Panc1 (cell line): ENCODE measurements at regions not wholly inside any gene's neighbourhood (a gene's known extent, or its start where the extent isn't known, plus 50 kb on each side); places are given as distances from the start of the nearest gene placed in this dataset.

ENCODE experiments used
- ATAC-seq: fragments of 200-7000 bp; cut with Tn5 transposase; 2 replicates; pipeline ENCODE4 v1.9.1; 2020; ENCODE audit warnings: mild to moderate bottlenecking, moderate library complexity
- BruUV-seq: library from RNA; stranded (reverse); fragments of 400-500 nt; replicated peaks from 2 replicates; lab custom pipeline; 2021; lab: Mats Ljungman, UMichigan
- CTCF ChIA-PET: fragments of 300-600 bp; sonication (Branson Sonifier 250); formaldehyde crosslinking; loops from one replicate; lab custom pipeline; 2022; ENCODE audit warnings: antibody characterized with exemption; lab: Charles Lee
- POLR2A ChIA-PET: fragments of 300-600 bp; sonication (Branson Sonifier 250); formaldehyde crosslinking; loops from one replicate; lab custom pipeline; 2022; ENCODE audit warnings: antibody characterized with exemption; lab: Charles Lee
- DNase-seq: peaks from one replicate; pipeline ENCODE4 v3.0.0-alpha.2; 2010; ENCODE audit warnings: low read depth, low spot score
- H3K27ac ChIP-seq: 2 replicates; pipeline ENCODE4 v1.5.1; 2011; ENCODE audit warnings: mild to moderate bottlenecking, low read length, inconsistent platforms
- H3K27me3 ChIP-seq: fragments of 200-500 bp; sonication (Bioruptor generic); 2 replicates; pipeline ENCODE4 v1.6.0; 2014; ENCODE audit warnings: low read length, inconsistent platforms; ENCODE audit not compliant: control insufficient read depth, insufficient read depth
- H3K36me3 ChIP-seq: fragments of 200-500 bp; sonication (Bioruptor generic); 2 replicates; pipeline ENCODE4 v1.5.1; 2014; ENCODE audit warnings: inconsistent platforms, mild to moderate bottlenecking, low read length, moderate library complexity; ENCODE audit not compliant: control insufficient read depth, insufficient read depth
- H3K4me1 ChIP-seq: 2 replicates; pipeline ENCODE4 v1.5.1; 2011; ENCODE audit warnings: inconsistent platforms, mild to moderate bottlenecking, low read length, moderate library complexity; ENCODE audit not compliant: control insufficient read depth, insufficient read depth
- H3K4me3 ChIP-seq, 2 experiments: 2 replicates each; pipeline ENCODE4 v1.5.1; 2011 to 2012; ENCODE audit warnings: low read depth in 2 of 2, low read length in 2 of 2, mild to moderate bottlenecking in 2 of 2, inconsistent platforms in 1 of 2, moderate library complexity in 1 of 2
- H3K9me3 ChIP-seq: fragments of 200-500 bp; sonication (Bioruptor generic); 2 replicates; pipeline ENCODE4 v1.5.1; 2014; ENCODE audit warnings: low read depth, mild to moderate bottlenecking, inconsistent platforms, low read length, moderate library complexity; ENCODE audit not compliant: control insufficient read depth, insufficient read depth
- CTCF ChIP-seq: fragments of 450-650 bp; IDR thresholded peaks from 2 replicates; pipeline ENCODE4 v1.5.1; 2017; ENCODE audit warnings: mild to moderate bottlenecking
- POLR2AphosphoS5 ChIP-seq: IDR thresholded peaks from 2 replicates; pipeline ENCODE4 v1.6.1; 2012; ENCODE audit warnings: mild to moderate bottlenecking, low read depth, low read length, moderate library complexity
- REST ChIP-seq, 2 experiments: IDR thresholded peaks; 2 replicates each; pipeline ENCODE4 v1.6.1; 2011 to 2012; ENCODE audit warnings: low read depth in 2 of 2, control low read depth in 1 of 2, low read length in 1 of 2, mild to moderate bottlenecking in 1 of 2, moderate library complexity in 1 of 2; ENCODE audit not compliant: insufficient read depth in 1 of 2
- SIN3A ChIP-seq: IDR thresholded peaks from 2 replicates; pipeline ENCODE4 v1.6.1; 2012; ENCODE audit warnings: low read depth, mild to moderate bottlenecking, low read length, moderate library complexity, borderline replicate concordance; ENCODE audit not compliant: insufficient read depth
- TCF7L2 ChIP-seq: IDR thresholded peaks from 2 replicates; pipeline ENCODE4 v1.6.1; 2011; ENCODE audit warnings: mild to moderate bottlenecking, low read depth, low read length, inconsistent platforms
- in situ Hi-C: cut with HindIII; loops from 2 replicates; pipeline ENCODE4 v1.10.0; 2016; ENCODE audit warnings: low sequenced_read_pairs, low pct_unique_long_range_greater_than_20kb
- intact Hi-C: fragments of 100-400 bp; cut with micrococcal nuclease; formaldehyde crosslinking; loops from one replicate; pipeline ENCODE4 v1.10.0; 2022; ENCODE audit not compliant: unreplicated experiment

GRCh38 chr7:25944777-25945515 is 207.1 kb upstream of the NFE2L3 start:
- TF ChIP-seq TCF7L2 (no peak), SIN3A (no peak), REST (IDR thresholded peaks at IDR 0.05; ENCODE audit: insufficient read depth in 1 of 2, low read depth in 2 of 2, low read length in 1 of 2) (no peak), CTCF (no peak), POLR2AphosphoS5 (no peak)
- Histone ChIP-seq H3K27me3 (peaks cover 26% of the 10 kb centered on the region), H3K9me3 (no peaks in the 10 kb centered on the region), H3K36me3 (no peaks in the 10 kb centered on the region), H3K27ac (no peak overlapping the region), H3K4me1 (peaks cover 1% of the 10 kb centered on the region; the same call in 1 of the 2 replicates), H3K4me3 (no peak overlapping the region)
- ChIA-PET CTCF (no interaction called here), POLR2A (no interaction called here)
- ATAC-seq (no peak), DNase-seq (no peak)
- in situ Hi-C loops = no loop called here
- intact Hi-C loops = no loop called here
- BruUV-seq = no TSS peak

DNA sequence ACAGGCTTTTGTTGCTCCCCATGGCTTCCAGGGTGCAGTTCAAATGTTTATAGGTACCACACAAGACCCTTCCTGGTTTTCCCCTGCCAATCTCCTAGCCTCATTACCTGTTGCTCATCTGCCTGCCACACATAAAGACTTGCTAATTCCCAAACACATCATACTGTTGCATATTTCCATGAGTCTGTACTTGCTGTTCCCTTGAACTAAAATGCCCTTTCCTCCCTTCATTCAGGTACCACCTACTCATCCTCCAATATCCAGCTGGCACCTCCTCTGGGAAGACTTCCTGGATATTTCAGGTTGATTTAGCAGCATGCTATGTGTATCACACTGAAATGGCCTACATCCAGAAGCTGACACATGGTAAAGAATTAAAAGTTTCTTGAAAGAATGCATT is 206.4 kb upstream of the NFE2L3 start:
- intact Hi-C loops = no loop called here
- ChIA-PET POLR2A (no interaction called here), CTCF (no interaction called here)
- Histone ChIP-seq H3K27me3 (peaks cover 31% of the 10 kb centered on the region), H3K4me1 (peaks cover 5% of the 10 kb centered on the region; the same call in 1 of the 2 replicates), H3K27ac (no peak overlapping the region), H3K4me3 (no peak overlapping the region), H3K9me3 (no peaks in the 10 kb centered on the region), H3K36me3 (no peaks in the 10 kb centered on the region)
- DNase-seq (no peak), ATAC-seq (no peak)
- in situ Hi-C loops = no loop called here
- no TSS peak for BruUV-seq
- TF ChIP-seq CTCF = no peak
- TF ChIP-seq POLR2AphosphoS5 = no peak
- no peak for TF ChIP-seq REST (IDR thresholded peaks at IDR 0.05; ENCODE audit: insufficient read depth in 1 of 2, low read depth in 2 of 2, low read length in 1 of 2)
- no peak for TF ChIP-seq TCF7L2
- TF ChIP-seq SIN3A = no peak
